ENCODE measurements at regions not wholly inside any gene's neighbourhood (a gene's known extent, or its start where the extent isn't known, plus 50 kb on each side); places are given as distances from the start of the nearest gene placed in this dataset.

DNA sequence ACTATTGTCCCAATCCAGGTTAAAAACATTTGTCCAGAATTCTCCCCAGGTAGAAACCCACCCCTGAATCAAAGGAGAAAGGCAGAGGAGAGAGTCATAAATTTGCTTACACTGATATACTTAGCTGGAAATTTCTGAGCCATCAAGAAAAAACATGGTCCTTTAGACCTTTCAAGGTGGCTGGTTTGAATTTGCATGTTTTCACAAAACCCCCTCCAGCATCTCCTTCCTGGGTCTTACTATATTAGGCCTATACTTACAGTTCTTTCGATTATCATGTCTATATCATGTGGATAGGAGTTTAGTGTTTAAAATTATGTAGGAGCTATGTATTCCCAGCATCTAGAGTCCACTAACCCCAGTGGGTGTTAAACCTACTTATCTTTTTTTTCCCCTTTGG lies 178.2 kb downstream of the PLPP3 start:
- H3K27ac ChIP-seq, result no peak overlapping the region
- TF ChIP-seq ZFX (IDR thresholded peaks at IDR 0.05; ENCODE audit: borderline replicate concordance) (no peak), CTCF (IDR thresholded peaks at IDR 0.05) (no peak)

- TF ChIP-seq ZFX (IDR thresholded peaks at IDR 0.05; ENCODE audit: borderline replicate concordance), result no peak
- no peak overlapping the region for H3K27ac ChIP-seq
Measured at GRCh38 chr1:56400526-56400925, 178.8 kb downstream of the PLPP3 start.

- H3K27ac ChIP-seq, result no peak overlapping the region
- TF ChIP-seq CTCF (IDR thresholded peaks at IDR 0.05), result no peak
- no peak for TF ChIP-seq ZFX (IDR thresholded peaks at IDR 0.05; ENCODE audit: borderline replicate concordance)
Measured at GRCh38 chr1:56399795-56400194, 179.6 kb downstream of the PLPP3 start.

DNA sequence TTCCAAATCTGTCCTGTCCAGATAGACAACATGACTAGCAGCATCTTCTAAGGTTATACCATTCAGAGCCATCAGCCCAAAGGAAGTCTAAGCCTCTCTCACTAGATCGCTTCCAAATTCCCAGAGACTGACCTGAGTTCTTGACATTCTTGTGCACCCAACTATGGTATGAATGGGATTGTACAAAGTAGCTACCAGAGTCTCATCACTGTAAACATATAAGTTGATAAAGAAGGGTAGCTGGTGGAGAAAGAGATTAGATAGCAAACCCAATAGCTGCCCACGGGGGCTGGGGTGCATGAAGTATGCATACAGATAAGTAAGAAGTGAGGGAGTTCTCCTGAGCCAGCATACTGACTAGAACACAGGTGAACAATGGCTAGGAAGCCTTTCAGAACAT lies 180.0 kb downstream of the PLPP3 start:
- TF ChIP-seq ZFX (IDR thresholded peaks at IDR 0.05; ENCODE audit: borderline replicate concordance), result no peak
- no peak for TF ChIP-seq CTCF (IDR thresholded peaks at IDR 0.05)
- H3K27ac ChIP-seq, result no peak overlapping the region

- no peak for TF ChIP-seq ZFX (IDR thresholded peaks at IDR 0.05; ENCODE audit: borderline replicate concordance)
- TF ChIP-seq CTCF (IDR thresholded peaks at IDR 0.05), result no peak
- no peak overlapping the region for H3K27ac ChIP-seq
Measured at GRCh38 chr1:56397811-56398231, 181.5 kb downstream of the PLPP3 start.

DNA sequence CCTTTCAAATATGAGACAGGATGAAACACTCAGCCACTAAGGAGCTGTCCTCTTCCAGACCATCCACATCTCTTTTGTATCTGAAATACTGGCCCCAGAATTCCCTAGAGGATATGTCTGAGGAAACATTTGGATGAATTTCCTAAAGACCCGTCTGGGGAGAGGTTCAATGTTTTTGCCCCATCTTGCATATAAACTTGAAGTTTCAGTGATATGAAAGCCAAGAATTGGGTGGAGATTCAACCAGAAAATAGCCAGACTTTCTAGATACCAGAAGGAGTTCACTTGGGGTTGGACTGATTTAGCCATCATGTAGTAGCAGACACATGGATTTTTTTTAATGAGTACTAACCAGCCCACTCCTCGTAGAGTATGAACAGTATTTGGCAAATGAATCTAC lies 182.0 kb downstream of the PLPP3 start:
- TF ChIP-seq CTCF (IDR thresholded peaks at IDR 0.05) (no peak), ZFX (IDR thresholded peaks at IDR 0.05; ENCODE audit: borderline replicate concordance) (no peak)

GRCh38 chr1:56396581-56396980 lies 182.8 kb downstream of the PLPP3 start:
- no peak for TF ChIP-seq CTCF (IDR thresholded peaks at IDR 0.05)
- no peak for TF ChIP-seq ZFX (IDR thresholded peaks at IDR 0.05; ENCODE audit: borderline replicate concordance)
- no peak overlapping the region for H3K27ac ChIP-seq

More for the DNA sequence above, 182.0 kb downstream of the PLPP3 start:
- H3K27ac ChIP-seq, result no peak overlapping the region

DNA sequence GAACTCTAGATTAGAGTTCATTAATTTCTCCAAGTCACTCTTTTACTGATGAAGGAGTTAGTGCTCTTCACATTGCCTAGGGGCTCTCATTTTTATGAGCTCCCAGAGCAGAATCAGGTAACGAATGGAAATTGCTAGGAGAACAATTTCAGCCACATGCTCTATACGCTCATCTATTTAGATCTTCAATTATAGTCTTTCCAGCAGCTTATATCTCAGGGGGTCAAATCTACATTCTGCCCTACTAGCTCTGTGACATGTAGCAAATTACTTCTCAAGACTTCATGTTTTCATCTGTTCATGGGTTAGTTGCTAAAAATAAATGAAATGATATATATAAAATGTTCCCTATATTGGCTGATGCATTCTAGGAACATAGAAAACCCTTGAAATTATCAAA lies 183.6 kb downstream of the PLPP3 start:
- H3K27ac ChIP-seq, result no peak overlapping the region
- TF ChIP-seq CTCF (IDR thresholded peaks at IDR 0.05) (no peak), ZFX (IDR thresholded peaks at IDR 0.05; ENCODE audit: borderline replicate concordance) (no peak)

Measured in 22Rv1 (cell line).